ENCODE measurements at regions not wholly inside any gene's neighbourhood (a gene's known extent, or its start where the extent isn't known, plus 50 kb on each side); places are given as distances from the start of the nearest gene placed in this dataset.
"Not testable (repeated sequence)": the region's sequence is repeated elsewhere in the genome, so short reads cannot be mapped to it uniquely, and the experiment has no call there.

DNA sequence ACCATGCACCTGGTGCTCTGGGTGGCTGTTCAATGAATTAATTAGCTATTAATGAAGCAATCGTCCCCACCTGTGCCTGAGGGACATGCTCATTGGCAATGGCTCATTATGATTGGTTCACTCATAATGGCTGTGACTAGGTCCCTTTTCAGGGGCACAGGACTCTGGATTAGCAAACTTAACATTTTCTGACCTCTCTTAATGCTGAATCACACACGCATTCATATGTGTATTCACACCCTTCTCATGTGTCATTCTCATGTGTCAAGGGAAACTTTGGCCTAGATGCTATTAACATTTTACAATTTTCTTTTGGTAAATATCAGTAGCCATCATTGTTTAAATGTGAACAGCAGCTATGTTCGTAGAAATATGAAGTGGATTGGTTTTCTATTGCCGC, 98.9 kb upstream of the PMAIP1 start:
- no peak for DNase-seq

- DNase-seq: no peak
Measured at GRCh38 chr18:59799383-59800015, 100.3 kb upstream of the PMAIP1 start.

DNA sequence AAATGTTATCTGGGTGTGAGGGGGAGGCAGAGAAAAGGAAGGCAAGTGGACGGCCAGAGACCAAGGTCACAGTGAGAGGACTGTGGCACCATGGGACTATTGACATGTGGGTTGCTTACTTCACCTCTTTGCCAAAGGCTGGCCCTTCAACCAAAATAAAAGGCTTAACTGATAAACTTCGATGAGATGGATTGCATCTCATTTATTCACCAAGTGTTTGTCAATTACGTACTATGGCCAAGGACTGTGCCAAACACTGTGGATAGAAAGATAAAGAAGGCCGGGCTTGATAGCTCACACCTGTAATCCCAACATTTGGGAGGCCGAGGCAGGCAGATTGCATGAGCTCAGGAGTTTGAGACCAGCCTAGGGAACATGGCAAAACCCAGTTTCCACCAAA, 98.7 kb upstream of the CCBE1 start:
- DNase-seq: no peak

DNA sequence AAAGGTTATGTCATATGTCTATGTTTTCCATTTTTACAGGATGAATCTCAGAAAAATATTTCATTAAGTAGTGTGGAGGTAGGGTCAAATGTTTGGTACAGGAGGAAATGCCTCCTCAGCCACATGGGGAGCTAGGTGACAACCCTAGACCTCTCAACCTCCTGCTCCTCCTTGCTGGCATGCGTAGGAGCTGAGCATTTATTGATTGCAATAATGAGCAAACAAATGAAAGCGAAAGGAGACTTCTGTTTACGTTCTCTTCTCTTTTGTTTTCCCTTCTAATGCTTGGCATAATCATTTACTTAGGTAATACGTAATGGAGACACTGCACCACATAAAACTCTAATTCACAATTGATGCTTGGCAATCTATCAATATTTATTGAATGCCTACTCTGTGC, 95.1 kb upstream of the CCBE1 start:
- no peak for DNase-seq

GRCh38 chr18:59790346-59790936, 93.2 kb upstream of the CCBE1 start:
- not testable (repeated sequence) for DNase-seq

GRCh38 chr18:59788791-59789106, 91.5 kb upstream of the CCBE1 start:
- DNase-seq: no peak

DNA sequence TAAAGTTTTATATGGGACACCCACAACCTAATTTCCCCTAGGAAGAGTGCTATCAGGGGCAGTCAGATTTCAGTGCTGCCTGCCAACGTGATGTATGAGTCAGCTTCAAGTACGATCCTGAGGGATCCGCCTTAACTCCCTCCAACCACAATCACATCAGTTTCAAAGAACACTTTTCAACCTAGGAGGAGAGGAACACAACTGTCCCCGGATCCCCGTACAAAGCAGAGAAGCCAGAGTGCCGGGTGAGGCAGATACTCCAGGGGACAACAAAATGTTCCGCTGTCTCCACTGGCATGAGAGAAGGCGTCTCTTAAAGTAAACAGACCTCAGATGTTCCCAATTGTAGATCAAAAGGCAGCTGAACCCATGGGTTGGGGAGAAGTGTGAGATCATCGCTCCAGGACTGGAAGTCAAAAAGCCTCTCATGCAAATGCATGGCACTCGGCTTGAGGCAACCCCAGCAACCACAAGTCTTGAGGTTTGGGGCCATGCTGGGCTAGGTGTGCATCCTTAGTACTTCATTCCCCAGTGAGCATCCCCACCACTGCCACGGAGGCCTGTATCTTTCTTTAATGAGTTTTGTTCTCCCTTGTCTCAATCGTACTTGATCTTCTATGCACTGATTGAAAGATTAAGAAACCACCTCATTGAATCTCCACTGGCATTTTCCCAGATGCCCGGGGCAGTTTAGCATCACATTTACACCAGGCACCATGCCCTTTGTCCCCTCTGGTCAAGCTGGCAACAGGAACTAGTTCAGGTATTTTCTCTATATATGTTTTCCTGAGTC, 91.0 kb upstream of the CCBE1 start:
- no peak for DNase-seq

DNA sequence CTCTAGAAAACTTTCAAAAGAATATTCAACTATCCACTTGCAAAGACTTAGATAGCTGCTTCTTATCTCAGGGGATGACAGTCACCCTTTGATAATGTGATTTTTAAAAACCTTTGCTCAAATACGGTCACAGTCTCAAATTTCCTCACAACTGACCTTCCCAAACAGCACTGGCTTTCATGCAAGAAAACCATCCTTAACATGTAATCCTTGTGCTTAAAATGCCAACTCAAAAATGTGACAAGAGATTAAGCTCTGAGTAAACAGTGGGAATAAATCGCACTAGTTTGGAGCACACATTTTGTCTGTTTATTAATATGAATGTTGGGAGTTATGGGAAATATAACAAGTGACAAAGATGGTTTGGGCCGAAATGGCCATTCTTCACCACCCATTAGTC, 87.5 kb upstream of the CCBE1 start:
- no peak for DNase-seq

GRCh38 chr18:59783138-59783537, 85.9 kb upstream of the CCBE1 start:
- peak; percentile 64 for DNase-seq

GRCh38 chr18:59779979-59780378, 82.8 kb upstream of the CCBE1 start:
- no peak for DNase-seq

DNA sequence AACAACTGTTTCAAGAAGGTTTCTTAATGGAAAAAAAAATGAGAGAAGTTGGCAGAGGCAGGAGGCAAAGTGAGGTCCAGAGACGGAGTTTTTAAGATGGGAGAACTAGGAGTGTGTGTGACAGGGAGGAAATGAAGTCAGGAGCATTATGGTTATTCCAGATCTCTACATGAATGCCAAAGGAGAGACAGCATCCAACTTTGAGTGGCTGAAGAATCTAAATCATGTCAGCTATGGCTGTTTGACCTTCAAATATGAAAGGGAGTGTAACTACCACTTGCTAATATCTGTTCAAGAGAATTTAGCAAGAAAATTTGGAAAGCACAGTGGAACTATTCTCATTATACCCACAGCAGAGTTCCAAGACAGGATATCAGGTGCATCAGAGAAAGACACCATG, 81.2 kb upstream of the CCBE1 start:
- DNase-seq: no peak

GRCh38 chr18:59777636-59778035, 80.4 kb upstream of the CCBE1 start:
- no peak for DNase-seq

- DNase-seq: no peak
Measured at GRCh38 chr18:59769129-59769865, 72.1 kb upstream of the CCBE1 start.

DNA sequence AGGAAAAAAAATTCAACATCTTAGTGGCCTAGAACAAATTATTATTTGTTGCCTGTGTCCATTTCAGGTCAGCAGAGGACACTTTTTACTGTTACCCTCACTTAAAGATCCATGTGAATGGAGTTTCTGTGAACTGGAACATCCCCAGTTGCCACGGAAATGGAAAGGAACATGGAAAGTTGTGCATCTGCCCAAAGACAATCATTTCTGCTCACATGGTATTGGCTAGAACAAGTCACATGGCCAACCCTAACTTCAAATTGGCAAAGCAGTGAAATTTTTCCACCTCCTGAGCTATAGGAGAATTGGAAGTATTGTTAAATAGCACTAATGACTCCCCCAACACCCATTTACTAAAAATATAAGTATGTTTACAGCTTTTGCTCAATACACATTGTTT, 71.2 kb upstream of the CCBE1 start:
- no peak for DNase-seq

DNA sequence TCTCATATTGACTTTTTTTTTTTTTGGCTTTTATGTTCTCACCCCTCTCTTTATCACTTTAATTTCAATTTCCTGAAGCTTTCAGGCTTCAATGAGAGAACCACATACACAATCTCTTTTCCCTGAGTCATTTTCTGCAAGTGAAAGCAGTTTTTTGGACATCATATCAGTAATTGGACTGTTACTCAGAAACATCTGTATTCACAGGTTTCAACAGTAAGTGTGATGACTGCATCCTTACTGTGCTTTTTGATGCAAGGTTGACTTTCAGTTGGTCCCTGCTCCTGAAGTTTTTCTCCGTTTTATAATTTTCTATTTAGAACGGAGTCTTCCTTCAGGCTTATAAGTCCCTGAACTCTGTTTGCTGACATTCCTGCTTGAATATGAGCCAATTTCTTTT, 70.5 kb upstream of the CCBE1 start:
- DNase-seq: no peak

- no peak for DNase-seq
Measured at GRCh38 chr18:59765343-59765742, 68.1 kb upstream of the CCBE1 start.

DNA sequence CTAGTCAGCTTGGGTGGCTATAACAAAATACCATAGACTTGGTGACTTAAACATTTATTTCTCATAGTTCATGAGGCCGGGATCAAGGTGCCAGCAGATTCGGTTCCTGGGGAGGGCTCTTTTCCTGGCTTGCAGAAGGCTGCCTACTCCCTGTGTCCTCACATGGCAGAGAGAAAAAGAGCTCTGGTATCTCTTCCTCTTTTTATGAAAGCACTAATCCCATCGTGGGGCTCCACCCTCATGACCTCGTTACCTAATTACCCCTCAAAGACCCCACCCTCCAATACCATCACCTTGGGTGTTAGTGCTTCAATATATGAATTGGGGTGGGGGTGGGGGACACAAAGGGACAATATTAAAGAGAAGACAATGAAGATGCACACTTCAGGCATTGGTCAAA, 67.1 kb upstream of the CCBE1 start:
- DNase-seq: no peak

DNA sequence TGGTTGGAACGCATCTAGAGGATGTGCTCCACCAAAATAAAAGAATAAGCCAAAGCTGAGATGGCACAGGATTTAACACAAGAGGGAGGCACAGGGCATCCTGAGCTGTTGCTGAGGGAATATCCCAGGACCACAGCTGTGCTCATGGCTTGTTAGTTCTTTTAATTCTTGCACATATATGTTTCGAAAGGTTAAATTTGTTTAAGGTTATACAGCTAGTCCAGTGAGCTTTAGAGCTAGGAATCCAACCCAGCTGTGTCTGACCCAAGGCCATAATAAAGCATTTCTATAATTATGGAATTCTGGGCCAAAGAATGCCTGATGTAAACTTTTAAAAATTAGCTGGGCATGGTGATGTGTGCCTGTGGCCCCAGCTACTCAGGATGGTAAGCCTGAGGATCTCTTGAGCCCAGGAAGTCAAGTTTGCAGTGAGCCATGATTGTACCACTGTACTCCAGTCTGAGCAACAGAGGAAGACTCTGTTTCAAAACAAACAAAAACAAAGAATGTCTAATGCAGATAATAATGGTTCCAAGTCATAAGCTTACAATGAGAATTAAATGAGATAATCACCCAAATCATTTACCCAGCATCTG, 66.4 kb upstream of the CCBE1 start:
- no peak for DNase-seq

- DNase-seq: no peak
Measured at GRCh38 chr18:59760619-59761600, 63.7 kb upstream of the CCBE1 start.

DNA sequence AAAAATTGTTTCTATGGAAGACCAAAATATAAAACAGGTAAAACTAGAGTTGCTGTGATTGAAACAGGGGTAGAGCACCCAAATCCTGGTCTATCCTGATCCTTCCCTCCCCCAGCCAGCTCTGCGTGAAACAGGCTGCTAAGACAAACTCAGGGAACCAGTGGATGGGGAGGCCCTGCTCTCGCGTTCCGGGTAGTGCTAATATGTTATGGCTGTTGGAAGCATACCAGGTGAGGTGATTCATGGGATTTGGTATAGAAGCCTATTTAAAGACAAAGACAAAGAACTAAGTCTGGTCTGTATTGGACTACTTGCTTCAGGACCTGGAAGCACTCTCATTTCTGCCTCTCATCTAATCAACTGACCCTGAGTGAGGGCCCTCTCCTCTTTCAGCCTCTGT, 63.0 kb upstream of the CCBE1 start:
- no peak for DNase-seq

- DNase-seq: no peak
Measured at GRCh38 chr18:59758837-59759236, 61.6 kb upstream of the CCBE1 start.

DNA sequence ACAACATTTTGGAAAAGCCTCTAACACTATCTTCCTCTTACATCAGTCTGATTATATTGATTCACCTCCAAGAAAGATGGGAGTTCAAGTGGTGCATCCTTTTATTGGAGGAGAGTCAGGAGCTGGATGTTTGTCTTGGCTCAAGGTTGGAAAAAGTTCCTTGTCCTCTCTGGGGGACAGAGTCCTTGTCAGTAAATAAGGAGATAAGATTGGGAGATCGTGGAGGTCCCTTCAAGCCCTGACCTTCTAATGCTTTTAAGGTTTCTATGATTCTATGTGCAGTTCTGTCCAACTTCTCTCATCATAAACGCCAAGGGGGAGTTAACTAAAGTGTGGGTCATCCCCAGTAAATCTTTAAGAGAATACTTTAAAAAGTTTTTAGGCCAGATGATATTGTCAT, 60.9 kb upstream of the CCBE1 start:
- DNase-seq: no peak
